HG03060 (cell line): ENCODE measurements at regions not wholly inside any gene's neighbourhood (a gene's known extent, or its start where the extent isn't known, plus 50 kb on each side); places are given as distances from the start of the nearest gene placed in this dataset.

Experiments
- ATAC-seq: cut with Tn5 transposase; IDR thresholded peaks from one replicate; pipeline ENCODE4 v1.9.1; 2021; ENCODE audit warnings: low read depth, moderate number of reproducible peaks; ENCODE audit not compliant: unreplicated experiment

DNA sequence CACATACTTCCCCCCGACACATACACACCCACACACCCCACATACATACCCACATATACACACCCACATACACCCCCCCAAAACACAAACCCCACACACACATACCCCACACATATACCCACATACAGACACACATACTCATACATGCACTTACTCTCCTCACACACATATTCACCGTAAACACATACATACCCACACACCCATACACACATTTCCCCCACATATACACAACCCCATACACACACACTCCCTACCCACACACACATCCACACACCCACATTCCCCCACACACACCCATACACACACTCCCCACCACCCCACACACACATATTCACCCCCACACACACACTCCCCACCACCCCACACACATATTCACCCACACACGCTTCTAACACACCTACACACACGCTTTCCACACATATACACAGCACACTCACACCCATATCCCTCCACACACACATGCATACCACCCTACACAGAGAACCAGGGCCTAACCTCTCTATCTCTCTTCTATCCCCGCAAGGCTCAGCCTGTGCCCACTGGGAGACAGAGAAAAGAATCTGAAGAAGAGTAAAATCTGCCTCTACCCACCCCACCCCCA lies 182.4 kb upstream of the ETAA1 start:
- ATAC-seq = no peak

DNA sequence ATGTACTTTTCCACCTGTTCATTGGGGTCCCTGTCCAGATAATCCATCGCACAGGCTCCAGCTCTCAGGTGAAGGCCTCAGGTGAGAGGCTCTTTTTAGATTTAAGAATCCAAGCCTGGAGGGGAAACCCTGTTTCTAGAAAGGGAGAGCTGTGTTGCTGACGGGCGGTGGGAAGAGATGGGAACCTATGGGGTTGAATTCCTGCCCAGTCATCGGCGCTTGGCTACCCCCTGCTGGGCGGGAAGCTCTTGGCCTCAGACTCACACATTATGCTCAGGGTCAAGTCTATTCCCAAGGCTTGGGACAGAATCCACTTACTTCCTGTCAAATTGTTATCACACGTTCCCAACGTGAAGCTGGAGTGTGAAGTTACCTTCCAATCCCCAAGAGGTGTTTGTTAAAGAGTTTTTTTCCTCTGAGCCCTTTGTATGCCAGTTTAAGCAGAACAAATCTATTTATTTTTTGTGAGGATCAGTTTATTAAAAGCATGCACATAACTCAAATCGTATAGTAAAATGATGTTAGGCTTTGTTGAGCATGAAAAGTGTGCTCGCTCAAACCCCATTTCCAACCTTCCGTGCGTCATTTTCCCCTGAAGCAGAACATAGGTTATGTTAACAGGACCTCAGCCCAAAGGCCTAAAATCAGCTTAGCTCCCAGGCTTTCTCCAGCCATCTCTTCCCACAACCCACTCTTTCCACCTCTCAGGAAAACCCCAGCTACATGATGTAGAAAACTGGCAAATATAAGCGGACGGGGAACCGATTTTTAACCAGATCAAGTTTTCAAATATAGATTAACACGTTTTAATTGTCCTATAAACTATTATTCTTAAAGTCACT lies 181.7 kb upstream of the ETAA1 start:
- ATAC-seq = no peak

DNA sequence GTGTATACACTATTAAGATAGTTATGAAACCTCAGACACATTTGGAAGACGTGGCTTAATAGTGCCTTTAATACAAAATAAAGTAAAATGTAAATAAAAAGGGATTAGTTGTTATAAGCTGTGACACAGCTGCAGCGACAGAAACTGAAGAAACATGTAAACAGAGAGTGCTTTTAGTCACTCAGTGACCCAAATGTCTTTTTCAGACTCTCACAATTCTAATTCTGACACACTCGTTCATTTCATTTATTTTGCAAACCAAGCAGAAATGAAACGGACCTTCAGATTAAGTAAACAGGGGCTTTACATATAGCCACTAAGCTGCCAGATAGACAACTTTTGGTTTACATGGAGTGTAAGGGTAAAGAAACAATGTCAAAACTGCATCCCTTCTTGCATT lies 181.0 kb upstream of the ETAA1 start:
- ATAC-seq = no peak

DNA sequence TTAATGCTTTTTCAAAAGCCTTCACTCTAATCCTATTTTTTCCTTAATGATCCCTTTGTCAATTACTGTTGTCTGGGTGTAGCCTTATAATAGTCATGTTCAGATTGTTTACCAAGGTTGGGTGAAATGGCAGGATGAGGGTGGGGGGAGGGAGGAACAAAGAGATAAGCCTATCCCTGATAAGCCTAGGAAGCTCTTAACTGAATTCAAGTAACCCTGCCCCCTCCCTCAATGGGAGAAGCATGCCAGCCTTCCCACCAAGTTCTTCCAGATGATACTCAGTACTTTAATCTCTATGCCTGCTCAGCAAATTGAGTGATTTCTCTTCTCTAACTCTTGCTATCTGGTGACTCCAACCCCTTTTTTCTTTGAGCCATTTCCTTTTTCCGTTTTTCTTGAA lies 180.3 kb upstream of the ETAA1 start:
- ATAC-seq = no peak

DNA sequence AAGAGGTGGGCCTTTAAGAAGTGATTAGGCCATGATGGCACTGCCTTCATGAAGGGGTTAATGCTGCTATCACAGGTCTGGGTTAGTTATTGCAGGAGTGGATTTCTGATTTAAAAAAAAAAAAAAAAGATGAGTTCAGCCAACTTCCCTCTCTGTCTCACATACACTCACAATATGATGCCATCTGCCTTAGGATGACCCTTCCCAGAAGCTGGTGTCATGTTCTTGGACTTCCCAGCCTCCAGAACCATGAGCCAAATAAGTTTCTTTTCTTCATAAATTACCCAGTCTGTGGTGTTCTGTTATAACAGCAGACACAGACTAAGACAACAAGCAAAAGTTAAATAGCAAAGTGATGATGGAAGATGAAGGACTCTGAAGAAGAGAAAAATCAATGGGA lies 179.7 kb upstream of the ETAA1 start:
- no peak for ATAC-seq

DNA sequence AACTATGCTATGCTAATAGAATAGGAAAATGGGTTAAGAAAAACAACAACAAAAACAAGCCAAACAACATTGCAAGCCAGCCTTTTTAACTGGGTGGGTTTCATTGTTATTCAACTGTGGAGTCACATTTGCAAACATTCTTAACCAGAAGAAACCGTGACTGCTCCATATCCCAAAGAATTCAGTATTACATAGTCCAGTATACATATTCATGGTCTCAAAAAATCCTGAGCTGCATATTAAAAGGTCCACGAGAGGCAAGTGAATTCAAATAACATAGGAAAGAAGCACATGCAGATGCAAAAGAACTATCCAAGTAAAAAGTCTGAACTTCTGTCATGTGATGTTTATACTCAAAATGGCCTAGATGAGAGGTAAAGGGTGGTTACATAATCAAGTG lies 179.1 kb upstream of the ETAA1 start:
- no peak for ATAC-seq

DNA sequence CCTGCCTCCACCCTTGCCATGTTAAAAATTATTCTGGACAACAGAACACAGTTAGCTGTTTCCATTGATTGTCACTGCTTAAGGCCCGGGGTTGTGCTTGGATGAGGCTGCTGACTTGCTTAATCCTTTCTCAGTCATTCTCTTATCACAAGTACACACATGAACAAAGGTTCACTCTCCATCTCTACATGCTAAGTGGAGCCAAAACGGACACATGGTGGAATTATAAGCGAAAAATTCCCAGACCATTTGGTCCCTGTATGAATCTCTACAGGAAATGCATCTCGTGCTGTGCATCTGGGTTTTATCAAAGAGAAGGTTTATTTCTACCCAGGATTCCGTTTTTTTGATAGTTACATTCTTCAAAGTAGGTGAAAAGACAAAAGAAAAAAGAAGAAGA lies 177.5 kb upstream of the ETAA1 start:
- ATAC-seq = no peak

DNA sequence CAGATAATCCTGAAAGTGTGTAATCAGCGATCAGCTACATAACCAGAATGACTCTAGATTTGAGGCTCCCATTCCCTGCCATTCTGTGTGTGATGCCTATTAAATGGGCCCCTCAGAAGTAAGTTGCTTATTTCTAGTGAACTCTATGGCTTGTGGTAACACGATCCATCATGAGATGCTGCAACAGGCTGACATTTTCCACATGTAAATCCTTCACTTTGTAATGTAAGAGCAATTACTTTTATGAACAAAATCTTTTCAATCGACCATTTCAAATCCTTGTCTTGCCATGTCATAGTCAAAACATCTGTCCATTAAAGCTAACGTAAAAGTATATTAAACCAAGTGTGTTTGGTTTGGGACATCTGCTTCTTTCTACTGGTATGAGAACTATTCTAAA lies 175.9 kb upstream of the ETAA1 start:
- ATAC-seq = no peak

DNA sequence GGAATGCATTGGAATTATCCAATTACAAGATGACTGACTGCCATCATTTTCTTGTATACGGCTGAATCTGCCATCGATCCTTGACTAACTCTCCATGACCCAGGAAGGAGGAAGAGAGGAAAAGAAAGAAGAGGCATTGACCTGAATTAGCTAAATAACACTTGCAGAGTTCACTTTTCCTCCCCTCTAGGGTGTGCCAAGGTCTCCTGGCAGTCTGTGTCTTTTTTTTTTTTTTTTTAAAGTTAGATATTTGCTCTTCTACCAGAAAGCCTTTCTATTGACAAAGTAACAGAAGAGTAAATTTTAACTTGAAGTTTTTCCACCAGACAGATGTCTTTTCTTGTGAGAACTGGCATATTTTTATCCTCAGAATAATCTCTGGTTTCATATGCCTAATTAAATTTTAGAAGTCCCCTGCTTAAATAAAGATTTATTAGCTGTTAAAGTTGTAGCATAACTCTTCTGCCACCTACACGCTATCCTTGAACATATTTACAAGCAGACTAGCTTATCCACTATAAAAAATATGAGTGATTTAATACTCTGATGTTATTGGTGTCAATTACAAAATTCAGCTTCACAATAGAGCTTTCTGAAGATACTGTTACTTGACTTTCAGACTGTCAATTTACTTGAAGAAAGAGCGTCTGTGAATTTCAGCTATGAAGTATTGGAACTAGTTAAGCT lies 171.7 kb upstream of the ETAA1 start:
- ATAC-seq = no peak

DNA sequence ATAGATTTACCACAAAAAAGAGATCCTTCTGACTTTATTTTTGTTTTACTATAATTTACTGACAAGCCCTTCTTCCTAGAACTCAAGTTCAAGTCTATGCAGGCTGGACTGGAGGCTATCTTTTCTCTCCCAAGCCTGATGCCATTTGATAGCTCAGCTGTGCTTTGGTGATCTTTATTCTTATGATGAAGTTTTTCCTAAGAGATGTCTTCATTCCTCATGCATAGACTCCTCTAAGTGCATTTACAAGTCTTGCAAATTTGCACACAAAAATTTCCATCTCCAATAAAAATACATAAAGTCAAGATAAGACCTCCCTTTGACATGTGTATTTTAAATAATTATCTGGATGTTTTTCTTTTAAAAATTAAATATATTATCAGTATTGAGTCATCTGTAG lies 167.4 kb upstream of the ETAA1 start:
- ATAC-seq = no peak

DNA sequence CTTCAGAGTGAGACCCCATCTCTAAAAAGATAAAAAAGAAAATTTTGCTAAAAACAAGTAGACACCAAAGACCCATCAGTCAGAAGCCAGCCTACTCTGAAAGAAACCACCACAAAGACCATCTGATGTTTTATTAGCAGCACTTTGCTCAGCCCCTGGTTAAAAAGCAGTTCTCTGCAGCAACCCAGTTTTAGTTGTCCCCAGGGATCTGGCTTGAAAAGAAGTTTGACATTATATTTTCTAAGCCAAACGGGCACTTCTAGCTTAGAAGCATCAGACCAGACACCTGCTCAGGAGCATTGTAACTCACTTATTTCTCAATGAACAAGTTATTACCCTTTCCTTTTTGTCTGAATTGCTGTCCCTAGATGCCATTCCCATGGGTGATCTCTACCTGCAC lies 164.2 kb upstream of the ETAA1 start:
- no peak for ATAC-seq

DNA sequence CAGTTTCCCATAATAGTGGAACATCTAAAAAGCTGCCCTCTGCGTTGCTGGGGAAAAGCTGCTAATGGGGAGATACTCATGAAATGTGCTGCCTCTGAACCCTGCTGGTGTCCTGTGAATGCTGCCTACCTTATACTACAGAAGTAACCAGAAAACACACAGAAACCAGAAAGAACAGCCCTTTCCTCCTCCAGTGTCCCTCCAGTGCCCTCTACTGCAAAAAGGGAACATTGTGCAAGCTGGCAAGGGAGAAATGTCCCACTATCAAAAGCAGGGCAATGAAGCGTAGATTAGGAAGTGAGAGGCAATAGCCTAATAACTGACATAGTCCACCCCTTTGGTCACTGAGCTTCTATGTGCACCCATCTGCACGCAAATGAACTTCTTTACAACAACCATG lies 162.7 kb upstream of the ETAA1 start:
- no peak for ATAC-seq

DNA sequence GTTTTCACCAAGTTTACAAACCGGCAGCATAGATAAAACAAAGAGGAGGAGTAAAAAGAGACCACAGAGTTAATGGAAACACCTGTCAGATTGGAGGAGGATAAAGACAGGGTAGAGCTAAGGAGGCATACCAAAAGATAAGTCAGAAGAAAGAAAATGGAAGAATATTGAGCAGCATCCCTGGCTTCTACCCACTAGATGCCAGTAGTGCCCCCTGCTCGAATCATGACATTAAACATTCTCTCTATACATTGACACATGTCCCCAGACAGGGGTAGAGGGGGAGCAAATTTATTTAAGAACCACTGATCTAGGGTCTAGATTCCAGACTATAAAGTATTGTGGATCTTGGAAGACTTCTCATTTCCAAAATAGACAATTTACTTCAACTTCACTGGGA lies 159.8 kb upstream of the ETAA1 start:
- ATAC-seq = no peak

DNA sequence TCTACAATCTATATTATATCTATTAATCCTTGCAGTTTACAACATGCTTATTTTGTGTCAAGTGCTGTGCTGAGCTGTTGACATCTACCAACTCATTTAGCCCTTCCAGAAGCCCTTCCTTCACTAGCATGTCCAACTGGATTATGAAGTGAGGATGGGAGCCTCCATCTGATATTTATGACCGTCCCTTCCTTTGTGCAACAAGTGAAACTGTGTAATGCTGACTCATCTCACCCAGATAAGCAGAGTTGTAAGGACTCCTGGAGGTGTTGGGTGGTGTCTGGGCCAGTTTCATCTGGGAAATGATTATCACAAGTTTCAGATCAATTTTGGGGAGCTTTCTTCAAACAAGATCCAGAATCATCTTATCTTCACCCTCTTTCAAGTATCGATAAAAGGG lies 156.6 kb upstream of the ETAA1 start:
- ATAC-seq = no peak

DNA sequence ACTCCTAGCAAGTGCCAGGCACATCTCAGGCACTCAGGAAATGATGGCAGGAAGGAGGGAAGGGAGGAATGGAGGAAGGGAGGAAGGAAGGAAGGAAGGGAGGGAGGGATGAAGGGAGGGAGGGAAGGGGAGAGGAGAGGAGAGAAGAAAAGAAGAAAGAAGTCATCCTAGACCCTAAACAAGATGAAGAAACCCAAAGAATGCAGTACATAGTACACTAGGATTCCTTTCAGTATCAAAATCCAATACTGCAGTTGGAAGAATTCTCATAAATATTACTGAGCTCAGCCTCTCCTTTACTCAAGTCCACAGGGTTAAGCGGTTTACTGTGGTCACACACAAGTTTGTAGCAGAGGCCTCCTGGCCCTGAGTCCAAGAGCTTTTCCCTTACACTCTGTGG lies 155.7 kb upstream of the ETAA1 start:
- no peak for ATAC-seq

DNA sequence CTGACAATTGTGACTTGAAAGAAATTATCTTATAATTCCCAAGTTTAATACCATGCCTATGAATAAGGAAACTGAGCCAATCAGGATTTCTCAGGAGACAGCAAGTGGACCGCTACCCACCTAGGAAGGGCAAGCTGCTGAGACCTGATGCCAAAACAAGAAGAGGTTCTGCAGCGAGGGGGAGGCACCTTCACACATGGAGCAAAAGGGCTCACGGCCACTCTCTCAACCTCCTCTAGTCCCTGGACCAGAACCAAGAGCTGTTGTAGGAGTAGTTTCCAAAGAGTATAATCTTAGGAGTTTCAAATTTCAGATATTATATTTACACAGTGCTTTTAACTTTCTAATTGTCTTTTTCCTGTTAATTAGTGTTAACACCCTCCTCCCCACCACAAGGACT lies 154.7 kb upstream of the ETAA1 start:
- ATAC-seq = no peak

DNA sequence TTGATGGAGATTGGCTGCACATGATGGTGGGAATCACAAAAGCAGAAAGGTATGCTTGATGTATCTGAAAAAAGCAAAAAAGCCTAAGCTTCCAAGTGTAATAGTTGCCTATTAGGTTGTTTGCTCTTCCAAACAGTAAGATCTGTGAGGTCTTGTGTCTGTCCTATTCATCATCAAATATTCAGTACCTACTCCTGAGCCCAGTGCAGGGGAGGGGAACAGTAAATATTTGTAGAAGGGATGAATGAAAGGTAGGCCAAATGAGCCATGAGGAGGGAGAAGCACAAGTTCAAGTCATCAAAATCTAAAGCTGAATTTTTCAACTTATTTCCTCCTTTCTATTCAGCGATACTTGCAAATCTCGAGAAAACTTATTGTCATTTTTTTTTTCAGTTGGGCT lies 153.2 kb upstream of the ETAA1 start:
- ATAC-seq = no peak

DNA sequence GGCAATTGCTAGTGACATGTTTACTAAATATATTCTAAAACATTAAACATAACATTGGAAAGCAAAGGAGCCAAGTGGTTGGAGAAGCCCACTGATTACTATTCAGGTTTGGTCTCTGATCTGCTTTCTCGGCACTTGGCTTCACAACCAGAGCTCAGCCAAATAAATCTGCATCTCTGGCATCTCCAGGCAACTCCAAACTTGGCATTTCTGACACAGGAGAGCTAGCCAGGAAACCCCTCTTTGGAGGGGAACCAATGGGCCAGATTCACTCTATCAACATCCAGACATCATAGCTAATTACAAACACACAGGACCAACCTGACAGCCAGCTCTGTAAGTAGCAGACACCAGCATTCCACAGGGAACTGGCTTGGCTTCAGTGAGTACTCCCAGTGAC lies 150.3 kb upstream of the ETAA1 start:
- ATAC-seq = no peak

DNA sequence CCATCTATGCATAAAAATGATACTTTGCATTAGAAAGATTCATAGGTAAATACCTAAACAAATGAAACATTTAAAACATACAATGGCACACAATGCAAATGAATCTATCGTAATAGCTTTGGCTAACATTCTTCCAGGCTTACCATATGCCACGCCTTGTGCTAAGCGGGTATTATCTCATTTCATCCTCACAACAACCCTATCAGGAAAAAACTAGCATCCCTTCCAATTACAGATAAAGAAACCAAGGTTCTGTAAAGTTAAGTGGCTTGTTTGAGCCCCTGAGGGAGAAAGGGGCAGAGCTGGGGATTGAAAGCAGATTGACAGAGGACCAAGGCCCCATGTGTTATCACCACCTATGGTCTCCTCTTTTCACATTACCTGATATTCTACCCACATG lies 145.4 kb upstream of the ETAA1 start:
- no peak for ATAC-seq

DNA sequence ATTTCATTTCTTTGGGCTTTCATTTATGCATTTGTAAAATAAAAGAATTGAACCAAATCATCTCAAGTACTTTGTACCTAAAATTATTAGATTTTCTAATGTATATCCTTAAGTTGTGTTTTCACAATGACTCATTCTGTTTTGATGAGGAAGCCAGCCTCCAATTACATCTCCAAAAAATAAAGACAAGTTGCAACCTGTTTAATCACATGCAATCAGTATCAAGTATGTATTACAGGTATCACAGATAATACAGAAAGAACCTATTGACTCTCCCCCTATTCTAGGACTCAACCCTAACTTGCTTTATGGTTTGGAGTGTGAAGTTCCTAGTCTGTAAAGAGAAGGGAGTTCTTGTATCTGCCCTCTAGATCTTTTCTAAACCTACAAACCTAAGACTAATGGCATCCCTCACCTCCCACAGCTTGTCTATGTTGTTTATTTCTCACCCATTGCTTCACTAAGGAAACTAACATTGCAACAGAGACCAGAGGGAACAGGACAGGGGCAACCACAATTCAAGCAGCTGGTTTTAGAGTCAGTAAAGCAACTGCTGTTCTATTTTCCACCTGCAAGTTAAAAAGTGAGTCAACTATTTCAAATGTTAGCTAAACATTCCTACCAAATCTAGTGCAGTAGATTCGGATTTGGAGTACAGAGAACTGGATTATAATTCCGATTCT lies 141.1 kb upstream of the ETAA1 start:
- ATAC-seq = no peak

DNA sequence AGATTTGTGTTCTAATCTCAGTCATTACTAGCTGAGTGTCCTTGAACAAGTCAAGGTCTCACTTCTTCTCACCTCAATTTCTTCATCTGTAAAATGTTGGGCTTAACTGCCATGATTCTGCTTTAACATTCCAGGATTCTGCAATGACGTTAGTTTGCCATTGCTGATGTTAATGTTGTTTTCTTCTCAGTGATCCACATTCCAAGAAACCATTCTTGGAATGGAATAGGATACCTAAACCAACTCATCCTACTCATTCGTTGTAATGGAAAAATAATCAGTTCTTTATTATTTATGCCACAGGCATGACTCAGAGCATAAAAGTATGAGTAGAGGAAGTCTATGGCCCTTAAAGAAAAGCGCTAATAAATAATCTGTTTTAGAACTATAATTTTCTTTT lies 140.2 kb upstream of the ETAA1 start:
- ATAC-seq = no peak
